ENCODE measurements at regions not wholly inside any gene's neighbourhood (a gene's known extent, or its start where the extent isn't known, plus 50 kb on each side); places are given as distances from the start of the nearest gene placed in this dataset.

GRCh38 chr2:125281242-125281641 lies 1256.2 kb downstream of the CNTNAP5 start:
- WGBS, 5 donors = 83 to 92% (median 89%) methylated on average over 1 of the region's 1 CpG
- intact Hi-C loops (cut with DNase I; ENCODE audit: low total_unique reads) = no loop called here

GRCh38 chr2:125296742-125297141 lies 1271.7 kb downstream of the CNTNAP5 start:
- no peaks in the 10 kb centered on the region for H3K4me1 ChIP-seq
- WGBS, 5 donors = 59 to 78% (median 68%) methylated on average over 5 of the region's 5 CpGs
- no peak overlapping the region for H3K27ac ChIP-seq
- H3K9me3 ChIP-seq = peaks cover 0 to 44% (median 28%) of the 10 kb centered on the region in 8 donors
- no peaks in the 10 kb centered on the region for H3K36me3 ChIP-seq
- TF ChIP-seq CTCF (IDR thresholded peaks at IDR 0.05 in 8 of 11, conservative IDR thresholded peaks at IDR 0.05 in 3 of 11) = no peak
- TF ChIP-seq POLR2A (IDR thresholded peaks at IDR 0.05) = no peak
- no peak for TF ChIP-seq POLR2AphosphoS5 (IDR thresholded peaks at IDR 0.05)
- no peaks in the 10 kb centered on the region for H3K27me3 ChIP-seq (replicated peaks in 1 of 7)
- intact Hi-C loops (cut with DNase I; ENCODE audit: low total_unique reads) = no loop called here
- no peak overlapping the region for H3K4me3 ChIP-seq
- no peak for DNase-seq

More at GRCh38 chr2:125281242-125281641, 1256.2 kb downstream of the CNTNAP5 start:
- H3K4me1 ChIP-seq = no peaks in the 10 kb centered on the region
- H3K9me3 ChIP-seq = peaks cover 0 to 11% (median 0%) of the 10 kb centered on the region in 8 donors
- no peaks in the 10 kb centered on the region for H3K36me3 ChIP-seq
- no peaks in the 10 kb centered on the region for H3K27me3 ChIP-seq (replicated peaks in 1 of 7)
- H3K4me3 ChIP-seq = no peak overlapping the region
- H3K27ac ChIP-seq = no peak overlapping the region
- TF ChIP-seq POLR2A (IDR thresholded peaks at IDR 0.05) = no peak
- TF ChIP-seq CTCF (IDR thresholded peaks at IDR 0.05 in 8 of 11, conservative IDR thresholded peaks at IDR 0.05 in 3 of 11) = no peak
- TF ChIP-seq POLR2AphosphoS5 (IDR thresholded peaks at IDR 0.05) = no peak
- DNase-seq = no peak

- H3K27me3 ChIP-seq (replicated peaks in 1 of 7) = no peaks in the 10 kb centered on the region
- WGBS, 5 donors = 80 to 92% (median 84%) methylated on average over 6 of the region's 6 CpGs
- no peak for DNase-seq
Observed at GRCh38 chr2:125310657-125311364, 1285.7 kb downstream of the CNTNAP5 start.

More at GRCh38 chr2:125310657-125311364, 1285.7 kb downstream of the CNTNAP5 start:
- TF ChIP-seq POLR2A (IDR thresholded peaks at IDR 0.05) = no peak
- TF ChIP-seq POLR2AphosphoS5 (IDR thresholded peaks at IDR 0.05) = no peak
- no peak for TF ChIP-seq CTCF (IDR thresholded peaks at IDR 0.05 in 8 of 11, conservative IDR thresholded peaks at IDR 0.05 in 3 of 11)
- no peak overlapping the region for H3K27ac ChIP-seq
- peaks cover 0 to 16% (median 4%) of the 10 kb centered on the region in 8 donors for H3K9me3 ChIP-seq
- intact Hi-C loops (cut with DNase I; ENCODE audit: low total_unique reads) = no loop called here
- H3K4me3 ChIP-seq = no peak overlapping the region
- H3K4me1 ChIP-seq = no peaks in the 10 kb centered on the region
- H3K36me3 ChIP-seq = no peaks in the 10 kb centered on the region

Data from spleen (tissue), 11 donors.